CD14-positive monocyte (primary cell): ENCODE measurements at regions not wholly inside any gene's neighbourhood (a gene's known extent, or its start where the extent isn't known, plus 50 kb on each side); places are given as distances from the start of the nearest gene placed in this dataset.

ENCODE experiments used
- DNase-seq, 3 donors: peaks; one replicate each; pipeline ENCODE4 v3.0.0-alpha.2; 2011 to 2022
- H2AFZ ChIP-seq: 2 replicates; pipeline ENCODE4 v1.6.0; 2012; ENCODE audit warnings: mild to moderate bottlenecking, low read depth, low read length, inconsistent platforms; ENCODE audit not compliant: insufficient read depth, poor library complexity, severe bottlenecking
- H3K27ac ChIP-seq, 2 donors: 1 replicate in 1 of 2; 2 replicates in 1 of 2; pipeline ENCODE4 v1.5.1; 2012 to 2013; ENCODE audit warnings: low read length in 2 of 2, control low read depth in 1 of 2, inconsistent platforms in 1 of 2, low read depth in 1 of 2, mild to moderate bottlenecking in 1 of 2
- H3K27me3 ChIP-seq, 2 donors: one replicate each; pipeline versions ENCODE4 v1.6.0 to v1.6.1; 2011 to 2013; ENCODE audit warnings: low read length in 2 of 2; ENCODE audit not compliant: control insufficient read depth in 2 of 2, insufficient read depth in 2 of 2
- H3K36me3 ChIP-seq, 2 donors: replicated peaks in 1 of 2; 1 replicate in 1 of 2; 2 replicates in 1 of 2; pipeline versions ENCODE4 v1.5.1 to v1.6.1; 2012 to 2013; ENCODE audit warnings: low read length in 2 of 2, control low read depth in 1 of 2, inconsistent platforms in 1 of 2, mild to moderate bottlenecking in 1 of 2; ENCODE audit not compliant: insufficient read depth in 2 of 2, control insufficient read depth in 1 of 2
- H3K4me1 ChIP-seq, 2 donors: 1 replicate in 1 of 2; 2 replicates in 1 of 2; pipeline versions ENCODE4 v1.5.1 to v1.6.1; 2012 to 2013; ENCODE audit warnings: low read length in 2 of 2, control low read depth in 1 of 2, inconsistent platforms in 1 of 2, mild to moderate bottlenecking in 1 of 2, moderate library complexity in 1 of 2; ENCODE audit not compliant: insufficient read depth in 2 of 2, control insufficient read depth in 1 of 2
- H3K4me2 ChIP-seq: replicated peaks from 2 replicates; pipeline ENCODE3; 2012; ENCODE audit warnings: low read length, moderate library complexity, mild to moderate bottlenecking; ENCODE audit not compliant: poor library complexity, severe bottlenecking; ENCODE audit errors: extremely low read depth
- H3K4me3 ChIP-seq, 3 experiments: fragments of 200-600 bp in 1 of 3; sonication (generic) in 1 of 3; replicated peaks in 1 of 3; 1 replicate in 2 of 3; 2 replicates in 1 of 3; pipeline ENCODE4 v1.5.1; 2011 to 2013; ENCODE audit warnings: low read length in 3 of 3, mild to moderate bottlenecking in 3 of 3, control low read depth in 2 of 3, low read depth in 2 of 3, inconsistent platforms in 1 of 3, moderate library complexity in 1 of 3
- H3K79me2 ChIP-seq: 2 replicates; pipeline ENCODE4 v1.6.0; 2012; ENCODE audit warnings: mild to moderate bottlenecking, control low read depth, inconsistent platforms, low read length, moderate library complexity; ENCODE audit not compliant: insufficient read depth
- H3K9ac ChIP-seq: 2 replicates; pipeline ENCODE4 v1.6.0; 2017; ENCODE audit warnings: low read length, mild to moderate bottlenecking; ENCODE audit not compliant: insufficient read depth, poor library complexity, severe bottlenecking
- H3K9me3 ChIP-seq, 2 donors: replicated peaks in 1 of 2; 1 replicate in 1 of 2; 2 replicates in 1 of 2; pipeline versions ENCODE4 v1.5.1 to v1.6.1; 2012 to 2013; ENCODE audit warnings: low read length in 2 of 2, control low read depth in 1 of 2; ENCODE audit not compliant: control insufficient read depth in 1 of 2, insufficient read depth in 1 of 2
- H4K20me1 ChIP-seq: 2 replicates; pipeline ENCODE4 v1.6.0; 2012; ENCODE audit warnings: mild to moderate bottlenecking, low read length, control low read depth, moderate library complexity; ENCODE audit not compliant: insufficient read depth
- H3K27ac Mint-ChIP-seq, 7 donors: one replicate each; pipeline ENCODE4 v1.8.0; 2020; ENCODE audit warnings: mild to moderate bottlenecking in 7 of 7, mixed read lengths in 7 of 7, moderate library complexity in 6 of 7, inconsistent platforms in 2 of 7
- H3K27me3 Mint-ChIP-seq, 3 donors: one replicate each; pipeline ENCODE4 v1.8.0; 2021 to 2022; ENCODE audit warnings: low read depth in 3 of 3, mild to moderate bottlenecking in 3 of 3, mixed read lengths in 3 of 3, moderate library complexity in 3 of 3, inconsistent platforms in 1 of 3
- H3K36me3 Mint-ChIP-seq, 2 donors: one replicate each; pipeline ENCODE4 v1.8.0; 2020; ENCODE audit warnings: mixed read lengths in 2 of 2, inconsistent platforms in 1 of 2, mild to moderate bottlenecking in 1 of 2
- H3K4me1 Mint-ChIP-seq: one replicate; pipeline ENCODE4 v1.8.0; 2020; ENCODE audit warnings: mild to moderate bottlenecking, mixed read lengths
- H3K4me3 Mint-ChIP-seq, 2 donors: one replicate each; pipeline ENCODE4 v1.8.0; 2020; ENCODE audit warnings: mild to moderate bottlenecking in 2 of 2, mixed read lengths in 2 of 2, moderate library complexity in 1 of 2
- H3K9me3 Mint-ChIP-seq, 7 donors: one replicate each; pipeline ENCODE4 v1.8.0; 2020 to 2022; ENCODE audit warnings: mixed read lengths in 7 of 7, mild to moderate bottlenecking in 6 of 7, moderate library complexity in 6 of 7, inconsistent platforms in 2 of 7
- CTCF ChIP-seq: fragments of 200-600 bp; IDR thresholded peaks from one replicate; pipeline ENCODE4 v1.8.0; 2022; ENCODE audit warnings: antibody characterized with exemption, mild to moderate bottlenecking
- WGBS: methylation state at CpG from one replicate; pipeline ENCODE4 v1.1.5; 2013; ENCODE audit warnings: missing lambda C conversion rate; ENCODE audit not compliant: insufficient coverage; 5-methylcytosine and 5-hydroxymethylcytosine counted together
- intact Hi-C, 2 donors: fragments of 100-400 bp; cut with micrococcal nuclease; formaldehyde crosslinking; loops; one replicate each; pipeline versions ENCODE4 v1.15.0 to v1.15.1; 2023

- H3K27me3 ChIP-seq = no peaks in the 10 kb centered on the region
- peaks cover 0 to 6% of the 10 kb centered on the region in 2 donors for H3K9me3 ChIP-seq
- no peaks in the 10 kb centered on the region for H3K4me1 ChIP-seq
- no peak overlapping the region for H2AFZ ChIP-seq
- H3K4me2 ChIP-seq = no peak overlapping the region
- no peak for DNase-seq
- no peak for TF ChIP-seq CTCF
- Mint-ChIP-seq H3K4me3 (no peak overlapping the region), H3K36me3 (no peaks in the 10 kb centered on the region), H3K4me1 (no peaks in the 10 kb centered on the region), H3K27me3 (peaks cover 0 to 2% (median 1%) of the 10 kb centered on the region in 3 donors), H3K27ac (no peak overlapping the region), H3K9me3 (peaks cover 0 to 7% (median 3%) of the 10 kb centered on the region in 7 donors)
- no peak overlapping the region for H3K9ac ChIP-seq
- no peaks in the 10 kb centered on the region for H4K20me1 ChIP-seq
- H3K4me3 ChIP-seq = no peak overlapping the region
- 89% methylated on average over 2 of the region's 7 CpGs for WGBS
- H3K79me2 ChIP-seq = no peaks in the 10 kb centered on the region
- H3K36me3 ChIP-seq = no peaks in the 10 kb centered on the region
- H3K27ac ChIP-seq = no peak overlapping the region
- intact Hi-C loops = no loop called here
Measured at GRCh38 chr3:146306656-146307455, 56.0 kb upstream of the PLSCR4 start.

- Histone ChIP-seq H4K20me1 (no peaks in the 10 kb centered on the region), H3K9me3 (peaks cover 0 to 6% of the 10 kb centered on the region in 2 donors), H3K4me2 (no peak overlapping the region), H3K4me1 (no peaks in the 10 kb centered on the region), H3K27me3 (no peaks in the 10 kb centered on the region), H3K4me3 (no peak overlapping the region), H3K79me2 (no peaks in the 10 kb centered on the region), H3K27ac (no peak overlapping the region), H3K9ac (no peak overlapping the region), H3K36me3 (no peaks in the 10 kb centered on the region), H2AFZ (no peak overlapping the region)
- H3K4me1 Mint-ChIP-seq = no peaks in the 10 kb centered on the region
- intact Hi-C loops = no loop called here
- H3K9me3 Mint-ChIP-seq = peaks cover 0 to 7% (median 3%) of the 10 kb centered on the region in 7 donors
- TF ChIP-seq CTCF = no peak
- peaks cover 0 to 2% (median 1%) of the 10 kb centered on the region in 3 donors for H3K27me3 Mint-ChIP-seq
- WGBS = 90% methylated on average over 1 of the region's 1 CpG
- no peaks in the 10 kb centered on the region for H3K36me3 Mint-ChIP-seq
- DNase-seq = no peak
- no peak overlapping the region for H3K27ac Mint-ChIP-seq
- no peak overlapping the region for H3K4me3 Mint-ChIP-seq
Measured at GRCh38 chr3:146305808-146306423, 55.0 kb upstream of the PLSCR4 start.
